GM21390 (cell line): ENCODE measurements at regions not wholly inside any gene's neighbourhood (a gene's known extent, or its start where the extent isn't known, plus 50 kb on each side); places are given as distances from the start of the nearest gene placed in this dataset.

Experiments used
- ATAC-seq: cut with Tn5 transposase; IDR thresholded peaks from one replicate; pipeline ENCODE4 v1.9.1; 2021; ENCODE audit not compliant: unreplicated experiment

DNA sequence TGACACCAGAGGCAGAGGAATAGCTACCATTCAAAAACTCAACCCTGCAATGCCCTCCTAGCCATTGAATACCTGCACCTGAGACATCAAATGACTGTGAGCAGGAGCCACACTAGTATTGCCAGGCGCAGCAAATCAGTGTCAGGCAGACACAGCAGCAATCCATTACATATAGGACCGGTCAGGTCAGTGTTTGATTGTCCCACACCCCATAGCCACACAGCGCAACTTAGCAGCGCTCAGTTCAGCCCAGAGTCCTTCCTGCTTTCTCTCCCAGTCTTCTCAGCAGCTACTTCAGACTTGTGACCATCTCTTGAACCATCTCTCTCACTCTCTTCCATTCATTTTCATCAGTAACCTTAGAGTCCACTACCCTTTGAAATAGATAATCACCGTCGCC, 181.6 kb upstream of the GPR12 start:
- ATAC-seq, result no peak

DNA sequence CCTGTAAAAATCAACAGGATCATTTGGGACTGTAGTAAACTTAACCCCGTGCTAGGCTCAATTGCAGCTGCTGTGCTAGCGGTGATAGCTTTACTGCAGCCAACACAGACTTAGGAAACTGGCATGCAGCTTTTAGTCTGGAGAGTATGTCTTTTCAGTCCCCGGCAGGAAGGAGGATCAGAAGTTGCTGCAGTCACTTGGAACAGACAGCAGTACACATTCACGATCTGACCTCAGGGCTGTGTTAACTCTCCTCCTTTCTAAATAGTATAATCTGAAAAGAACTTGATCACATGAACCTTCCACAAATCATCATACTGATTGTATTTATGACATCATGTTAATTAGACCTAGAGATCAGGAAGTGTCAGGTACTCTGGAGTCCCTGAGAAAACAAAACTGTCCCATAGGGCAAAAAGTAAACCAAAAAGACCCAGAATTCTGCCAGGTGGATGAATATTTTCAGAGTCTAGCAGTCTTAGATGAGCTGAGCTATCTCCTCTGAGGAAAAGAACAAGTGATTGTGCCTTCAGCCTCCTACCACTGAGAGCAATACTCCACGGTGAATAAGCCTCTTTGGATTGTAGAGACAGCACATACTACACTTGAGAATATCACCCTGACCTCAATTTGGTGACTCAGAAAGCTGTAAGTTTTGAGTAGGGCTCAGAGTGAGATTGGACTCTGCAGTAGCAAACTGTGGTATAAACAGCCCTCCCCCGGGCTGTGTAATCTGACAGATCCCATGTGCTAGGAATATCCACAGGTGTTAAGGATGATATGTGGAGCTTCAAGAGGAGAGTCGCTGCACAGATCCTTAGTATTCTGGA, 181.0 kb upstream of the GPR12 start:
- ATAC-seq, result no peak

GRCh38 chr13:26934096-26934495, 173.5 kb upstream of the GPR12 start:
- no peak for ATAC-seq

- no peak for ATAC-seq
Observed at GRCh38 chr13:26932465-26932864, 171.9 kb upstream of the GPR12 start.

GRCh38 chr13:26929971-26930730, 169.6 kb upstream of the GPR12 start:
- no peak for ATAC-seq

GRCh38 chr13:26927511-26927910, 166.9 kb upstream of the GPR12 start:
- no peak for ATAC-seq

- ATAC-seq, result no peak
Observed at GRCh38 chr13:26926371-26926770, 165.8 kb upstream of the GPR12 start.

DNA sequence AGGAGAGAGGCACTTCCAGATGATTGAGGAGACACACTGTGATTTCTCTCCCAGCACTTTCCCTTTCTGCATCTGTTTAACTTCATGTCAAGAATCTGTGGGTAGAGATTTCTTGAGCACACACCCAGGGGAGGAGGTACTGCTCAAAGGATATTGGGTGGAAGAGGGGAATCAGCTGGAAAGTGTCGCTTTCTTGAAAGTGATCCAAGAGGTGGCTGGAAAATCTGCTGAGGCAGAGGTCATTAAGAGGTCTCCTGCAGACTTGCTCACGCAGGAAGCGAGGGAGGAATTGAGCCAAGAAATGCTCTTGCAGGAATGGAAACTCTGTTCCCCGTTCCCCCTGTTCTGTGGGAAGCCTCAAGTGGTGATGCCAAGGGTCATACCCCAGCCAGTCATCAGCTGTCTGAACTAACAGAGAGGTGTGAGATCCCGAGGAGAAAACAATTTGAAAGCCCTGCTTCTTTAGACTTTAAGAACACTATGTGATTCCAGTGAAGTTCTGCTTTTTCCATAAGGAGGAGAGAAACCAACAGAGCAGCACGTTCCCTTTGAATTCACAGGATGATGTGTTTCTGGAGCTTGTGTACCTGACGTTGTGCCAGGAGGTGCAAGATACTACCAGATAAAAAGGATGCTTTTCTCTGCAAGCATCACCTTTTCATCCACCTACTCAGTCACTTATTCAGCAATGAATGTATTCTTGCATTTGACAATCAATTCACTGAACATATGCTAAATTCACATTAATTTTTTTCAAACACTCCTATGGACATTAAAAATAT, 163.4 kb upstream of the GPR12 start:
- ATAC-seq, result no peak

DNA sequence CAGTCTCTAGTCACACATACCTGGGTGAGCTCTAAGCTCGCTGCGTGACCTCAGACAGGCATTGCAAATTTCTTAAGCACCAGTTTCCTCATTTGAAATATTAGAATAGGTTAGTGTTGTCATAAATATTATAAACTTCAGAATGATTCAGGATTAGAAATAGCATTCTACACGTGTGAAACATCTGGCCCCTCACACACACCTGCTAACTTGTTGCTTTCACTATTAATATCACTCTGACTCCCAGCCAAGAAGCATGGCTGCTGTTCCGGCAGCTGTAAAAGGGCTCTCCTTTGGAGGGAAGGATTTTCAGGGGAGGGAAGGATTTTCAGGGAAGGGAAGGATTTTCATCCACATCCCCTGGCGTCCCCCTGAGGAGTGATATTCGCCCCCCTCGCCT, 161.3 kb upstream of the GPR12 start:
- ATAC-seq, result no peak

DNA sequence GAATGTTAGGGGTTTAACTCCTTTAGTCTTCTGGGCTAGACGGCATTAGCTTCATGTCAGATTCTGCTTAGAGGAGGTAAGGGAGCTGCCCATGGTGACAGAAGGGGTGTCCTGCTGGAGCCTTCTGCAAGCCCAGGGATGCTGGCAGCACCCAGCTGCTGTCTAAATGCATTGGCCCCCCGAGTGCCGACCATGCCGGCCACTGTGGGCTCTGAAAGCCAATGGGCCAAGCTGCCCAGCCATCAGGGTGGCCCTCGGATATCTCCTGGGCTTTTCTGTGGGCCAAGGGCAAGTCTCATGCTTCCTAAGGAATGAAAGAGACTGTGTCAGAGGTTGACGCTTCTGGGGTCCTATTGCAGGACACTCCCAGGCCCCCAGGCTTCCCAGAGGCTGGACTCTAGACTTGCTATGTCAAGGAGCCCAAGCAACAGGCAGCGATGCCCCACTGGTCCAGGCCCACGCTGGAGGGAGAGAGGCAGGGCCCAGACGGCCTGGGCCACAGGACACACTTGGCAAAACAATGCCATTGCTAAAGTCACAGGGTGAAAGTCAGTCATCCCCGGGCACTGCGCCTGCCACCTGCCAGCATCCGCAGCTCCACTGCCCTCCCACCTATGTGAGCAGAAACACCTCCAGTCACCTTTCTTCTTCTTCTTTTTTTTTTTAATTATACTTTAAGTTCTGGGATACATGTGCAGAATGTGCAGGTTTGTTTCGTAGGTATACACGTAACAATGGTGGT, 160.2 kb upstream of the GPR12 start:
- ATAC-seq, result no peak

DNA sequence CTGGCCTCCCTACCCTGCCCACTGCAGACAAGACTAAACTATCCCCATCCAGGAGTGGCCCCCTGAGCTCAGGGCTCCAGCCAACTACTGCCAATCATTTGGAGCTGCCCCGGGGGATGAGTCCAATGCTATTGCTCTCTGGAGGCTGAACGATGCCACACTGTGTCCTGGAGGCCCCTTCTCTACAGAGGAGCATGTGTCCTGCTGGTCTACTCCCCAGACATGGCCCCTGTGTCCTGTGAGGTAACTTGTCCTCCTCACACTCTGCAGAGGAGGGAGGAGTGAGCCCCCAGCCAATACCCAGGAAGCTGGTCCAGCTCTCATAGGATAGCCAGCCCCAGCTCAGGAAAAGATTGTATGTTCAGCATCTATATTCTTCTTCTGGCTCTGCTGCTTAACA, 159.1 kb upstream of the GPR12 start:
- ATAC-seq, result no peak

- ATAC-seq, result no peak
Observed at GRCh38 chr13:26919311-26919710, 158.7 kb upstream of the GPR12 start.

GRCh38 chr13:26914624-26915023, 154.0 kb upstream of the GPR12 start:
- no peak for ATAC-seq

GRCh38 chr13:26914148-26914547, 153.6 kb upstream of the GPR12 start:
- no peak for ATAC-seq

- ATAC-seq, result no peak
Observed at GRCh38 chr13:26910754-26911465, 150.3 kb upstream of the GPR12 start.

GRCh38 chr13:26909477-26909876, 148.9 kb upstream of the GPR12 start:
- no peak for ATAC-seq

GRCh38 chr13:26908126-26908525, 147.5 kb upstream of the GPR12 start:
- ATAC-seq, result no peak

DNA sequence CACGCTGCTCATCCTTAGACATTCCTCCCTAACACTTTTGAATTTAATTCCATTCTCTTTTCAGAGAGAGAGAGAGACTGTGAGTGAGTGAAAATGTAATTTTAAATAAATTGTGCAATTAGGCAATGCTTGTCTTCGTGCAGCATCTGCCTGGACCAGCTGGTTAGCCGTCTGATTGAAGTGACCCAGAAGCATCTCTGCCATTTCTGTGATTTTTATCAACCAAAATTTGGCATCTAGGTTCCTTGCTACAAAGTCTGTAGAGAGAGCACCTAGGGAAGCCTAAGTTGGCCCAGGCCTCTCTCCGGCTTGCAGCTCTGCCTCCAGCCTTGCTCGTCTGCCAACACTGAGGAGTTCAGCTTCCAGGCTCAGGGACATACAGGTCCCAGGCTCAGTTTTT, 138.6 kb upstream of the GPR12 start:
- ATAC-seq, result no peak

- ATAC-seq, result no peak
Observed at GRCh38 chr13:26897706-26898550, 137.3 kb upstream of the GPR12 start.
